NCI-H1105 treated with DMSO at 0.1 percent for 48 hours (cell line): ENCODE measurements at regions not wholly inside any gene's neighbourhood (a gene's known extent, or its start where the extent isn't known, plus 50 kb on each side); places are given as distances from the start of the nearest gene placed in this dataset.
A peak's percentile ranks its signal among the peaks of the same experiment; 100 is the strongest.

Experiments
- DNase-seq: peaks from one replicate; lab custom pipeline; 2025; lab: John Stamatoyannopoulos, UW

DNA sequence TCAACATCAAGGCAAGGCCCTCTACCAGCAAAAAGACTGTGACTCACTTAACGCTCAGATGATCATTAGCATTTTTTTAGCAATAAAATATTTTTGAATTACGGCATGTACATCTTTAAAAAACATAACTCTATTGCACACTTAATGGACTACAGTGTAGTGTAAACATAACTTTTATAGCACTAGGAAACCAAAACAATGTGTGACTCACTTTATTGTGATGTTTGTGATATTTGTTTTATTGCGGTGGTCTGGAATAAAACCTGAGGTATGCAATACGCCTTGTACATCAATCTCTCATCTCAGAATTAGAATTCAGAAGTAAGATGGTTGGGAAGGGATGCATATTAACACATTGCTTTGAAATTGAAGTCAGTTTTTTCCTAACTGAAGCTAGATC, 106.9 kb upstream of the PTCH1 start:
- DNase-seq = no peak

- DNase-seq = no peak
These were observed 104.0 kb upstream of the PTCH1 start for GRCh38 chr9:95620722-95621121.

GRCh38 chr9:95620314-95620713, 103.5 kb upstream of the PTCH1 start:
- DNase-seq = no peak

- no peak for DNase-seq
These were observed 98.5 kb upstream of the PTCH1 start for GRCh38 chr9:95615246-95615645.

- no peak for DNase-seq
These were observed 96.9 kb upstream of the PTCH1 start for GRCh38 chr9:95613670-95614069.

GRCh38 chr9:95611354-95611753, 94.6 kb upstream of the PTCH1 start:
- no peak for DNase-seq

- no peak for DNase-seq
These were observed 93.4 kb upstream of the PTCH1 start for GRCh38 chr9:95610006-95610785.

GRCh38 chr9:95609426-95609825, 92.7 kb upstream of the PTCH1 start:
- DNase-seq = no peak

- no peak for DNase-seq
These were observed 91.6 kb upstream of the PTCH1 start for GRCh38 chr9:95608341-95608740.

DNA sequence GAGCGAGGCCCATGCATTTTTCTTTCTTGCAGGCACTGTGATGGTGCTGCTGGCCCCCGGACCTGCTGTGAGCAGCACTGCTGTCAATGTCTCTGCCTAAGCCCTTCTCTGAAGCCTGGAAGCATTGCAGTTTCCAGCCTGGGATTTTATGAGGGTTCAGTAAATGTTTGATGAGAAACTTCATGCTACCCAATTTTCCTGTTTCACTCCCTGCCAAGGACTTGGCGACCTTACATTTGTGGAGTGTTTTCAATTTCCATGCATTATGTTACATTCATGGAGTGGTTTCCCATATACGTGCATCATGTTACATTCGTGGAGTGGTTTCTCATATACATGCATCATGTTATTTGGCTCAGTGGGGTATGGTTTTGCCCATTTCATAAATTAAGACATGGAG, 90.7 kb upstream of the PTCH1 start:
- no peak for DNase-seq

DNA sequence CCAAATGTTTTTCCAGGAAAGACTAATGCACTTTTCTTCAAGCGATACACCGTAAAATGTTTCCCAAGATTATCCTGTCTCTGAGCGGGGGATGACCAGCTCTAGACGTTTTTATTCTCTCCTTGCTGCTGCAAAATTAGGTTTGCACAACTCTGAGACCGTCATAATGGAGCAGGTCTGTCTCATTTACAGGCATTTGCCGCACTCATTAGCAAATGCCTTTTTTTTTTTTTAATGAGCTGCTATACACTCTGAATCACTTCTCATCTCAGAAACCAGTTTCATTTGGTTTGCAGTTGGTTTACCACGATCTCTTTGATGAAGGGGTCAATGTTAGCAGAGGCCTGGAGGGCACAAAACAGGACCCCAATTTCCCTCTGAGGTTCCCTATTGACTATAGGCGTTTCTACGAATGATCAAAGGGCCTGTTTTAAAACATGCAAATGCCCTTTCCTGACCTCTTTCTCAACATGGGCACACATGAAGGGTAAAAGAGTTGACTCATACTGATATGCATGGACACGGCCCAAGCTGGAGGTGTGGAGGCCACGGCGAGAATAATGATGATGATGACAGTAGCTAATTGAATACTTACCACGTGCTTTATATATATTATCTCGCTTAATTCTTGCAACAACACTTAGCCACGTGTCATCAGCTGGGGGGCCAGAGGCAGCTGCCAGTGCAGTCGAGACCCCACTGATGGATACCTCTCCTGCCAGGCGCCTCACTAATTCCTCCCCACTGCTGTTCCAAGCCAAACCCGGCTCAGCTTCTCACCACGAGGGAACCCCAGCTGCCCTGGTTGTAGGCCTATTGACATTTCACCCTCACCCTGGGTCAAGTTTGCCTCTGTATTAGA, 89.9 kb upstream of the PTCH1 start:
- no peak for DNase-seq

DNA sequence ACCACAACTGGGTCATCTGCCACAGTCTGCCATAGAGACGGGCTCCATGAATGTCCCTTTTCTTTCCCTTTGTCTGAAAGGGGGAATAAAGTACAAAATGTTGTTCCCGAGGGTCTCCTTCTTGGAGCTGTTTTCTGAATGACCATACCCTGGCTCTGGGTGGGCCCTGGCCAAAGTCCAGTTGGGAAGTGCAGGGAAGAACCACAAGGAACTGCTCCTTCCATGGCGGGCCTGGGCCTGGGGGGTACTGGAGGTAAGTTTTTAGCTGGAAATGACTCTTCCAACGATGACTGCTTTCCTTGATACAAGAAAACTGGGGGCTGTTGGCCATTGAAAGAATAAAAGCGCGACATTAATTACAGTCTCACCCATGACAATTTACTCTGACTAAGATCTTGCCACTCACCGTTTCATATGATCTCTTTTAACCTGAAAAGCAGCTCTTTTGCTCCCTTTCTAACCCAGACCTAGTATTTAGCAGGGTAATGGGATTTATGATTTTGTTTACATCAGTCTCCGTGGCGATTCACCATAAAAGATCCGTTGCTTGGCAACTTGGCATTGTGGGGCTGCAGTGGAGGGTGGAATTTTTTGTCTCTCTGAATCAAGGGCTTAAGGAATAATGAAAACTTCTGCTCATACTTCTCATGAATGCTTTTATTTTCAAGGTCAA, 89.2 kb upstream of the PTCH1 start:
- peak; percentile 45 for DNase-seq

DNA sequence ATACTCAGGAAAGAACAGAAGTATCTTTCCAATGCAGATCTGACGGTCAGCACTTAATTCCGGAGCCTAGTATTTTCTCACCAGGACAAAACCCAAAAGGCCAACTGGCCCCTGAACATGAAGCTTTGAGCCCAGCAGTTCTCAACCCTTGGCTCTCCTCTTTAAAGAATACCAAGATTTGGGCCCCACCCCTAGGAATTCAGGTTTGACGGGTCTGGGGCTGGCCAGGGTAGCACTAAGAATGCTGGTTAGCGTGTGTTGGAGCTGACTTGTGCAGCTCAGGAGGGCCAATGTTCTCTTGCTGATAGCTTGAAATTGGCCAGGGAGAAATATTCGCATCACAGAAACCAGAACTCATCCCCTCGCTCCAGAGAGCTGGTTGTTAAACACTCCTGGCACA, 88.3 kb upstream of the PTCH1 start:
- DNase-seq = no peak

GRCh38 chr9:95598236-95598635, 81.5 kb upstream of the PTCH1 start:
- no peak for DNase-seq

- no peak for DNase-seq
These were observed 79.0 kb upstream of the PTCH1 start for GRCh38 chr9:95595721-95596295.

DNA sequence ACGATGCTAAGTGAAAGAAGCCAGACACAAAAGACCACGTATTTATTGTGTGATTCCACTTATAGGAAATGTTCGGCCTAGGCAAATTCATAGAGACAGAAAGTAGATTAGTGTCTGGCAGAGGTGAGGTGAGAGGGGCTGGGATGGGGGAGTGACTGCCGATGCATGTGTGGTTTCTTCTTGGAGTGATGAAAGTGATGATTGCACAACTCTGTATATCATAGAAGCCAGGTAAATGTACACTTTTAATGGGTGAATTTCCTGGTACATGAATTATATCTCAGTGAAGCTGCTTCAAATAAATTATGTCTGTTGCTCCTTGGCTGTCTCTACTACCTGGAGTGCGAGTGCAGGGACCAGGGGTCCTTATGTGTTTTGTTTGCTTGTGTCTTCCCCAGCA, 76.2 kb upstream of the PTCH1 start:
- no peak for DNase-seq

DNA sequence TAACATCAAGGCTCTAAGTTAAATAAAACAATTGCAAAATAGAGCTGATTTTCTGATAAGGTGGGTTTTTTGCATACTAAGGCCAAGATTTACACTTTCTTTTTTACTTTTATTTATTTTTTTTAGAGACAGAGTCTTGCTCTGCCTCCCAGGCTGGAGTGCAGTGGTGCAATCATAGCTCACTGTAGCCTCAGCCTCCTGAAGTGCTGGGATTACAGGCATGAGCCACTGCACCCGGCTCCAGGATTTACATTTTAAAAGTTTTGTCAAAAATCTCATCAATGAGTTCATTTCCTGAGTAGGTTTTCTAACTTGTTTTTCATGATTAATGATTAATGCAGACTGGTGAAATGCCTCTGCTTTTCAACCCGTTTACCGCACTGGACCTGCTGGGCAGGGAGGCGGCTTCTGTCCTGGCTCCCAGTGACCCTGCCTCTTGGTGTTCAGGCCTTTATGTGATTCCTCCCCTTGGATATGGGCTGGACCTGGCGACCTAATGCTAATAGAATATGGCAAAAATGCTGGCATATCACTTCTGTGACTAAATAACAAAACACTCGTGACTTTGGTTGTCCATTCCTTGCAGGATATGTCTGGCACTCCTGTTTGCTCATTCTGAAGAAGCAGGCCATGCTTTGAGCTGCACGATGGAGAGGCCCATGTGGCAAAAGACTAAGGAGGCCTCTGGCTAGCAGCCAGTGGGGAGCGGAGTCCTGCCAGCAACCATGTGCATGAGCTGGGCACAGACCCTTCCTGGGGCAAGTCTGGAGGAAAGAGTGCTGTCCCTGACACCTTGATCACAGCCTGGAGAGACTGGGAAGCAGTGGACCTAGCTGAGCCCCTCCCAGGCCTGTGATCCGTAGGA, 72.2 kb upstream of the PTCH1 start:
- no peak for DNase-seq

DNA sequence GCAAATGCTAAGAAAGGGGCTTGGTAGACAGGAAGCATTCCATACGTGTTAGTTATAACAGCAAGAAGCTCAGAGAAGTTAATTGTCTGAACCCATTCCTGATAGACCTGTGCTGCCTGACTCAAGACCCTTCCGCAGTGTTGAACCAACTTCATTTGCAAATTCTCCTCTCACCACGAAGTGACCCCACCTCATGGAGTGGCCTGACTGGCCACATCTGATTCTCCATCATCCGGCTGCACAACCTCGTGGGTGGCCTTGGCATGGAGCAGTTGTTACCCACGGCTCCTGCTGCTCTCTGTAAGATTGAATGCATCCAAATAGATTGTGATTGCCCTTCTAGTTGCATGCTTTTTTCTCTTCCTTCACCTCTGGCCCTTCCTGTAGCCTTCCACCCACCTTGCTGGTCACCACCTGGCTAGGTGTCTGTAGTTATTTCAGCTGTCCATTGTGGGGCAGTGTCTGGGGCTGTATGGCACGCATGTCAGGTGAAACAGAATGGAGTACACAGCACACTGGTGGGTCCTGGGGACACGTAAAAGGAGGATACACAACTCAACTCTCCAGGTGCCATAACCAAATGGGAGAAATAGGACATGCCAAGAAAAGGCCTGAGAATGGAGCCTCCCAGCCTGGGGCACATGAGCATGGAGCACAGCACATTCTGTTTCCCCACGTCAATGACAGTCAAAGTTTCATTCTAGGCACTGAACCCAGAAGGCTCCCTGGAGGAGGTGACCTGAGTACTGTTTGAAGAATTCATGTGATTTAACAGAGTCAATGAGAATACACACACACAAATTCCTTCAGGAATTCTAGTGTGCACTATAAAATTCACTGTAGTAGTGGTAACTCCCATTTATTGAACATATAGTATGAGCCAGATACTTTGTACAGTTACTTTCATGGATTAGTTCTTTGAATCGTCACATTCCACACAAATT, 70.5 kb upstream of the PTCH1 start:
- DNase-seq = no peak

- no peak for DNase-seq
These were observed 69.6 kb upstream of the PTCH1 start for GRCh38 chr9:95586326-95586725.

DNA sequence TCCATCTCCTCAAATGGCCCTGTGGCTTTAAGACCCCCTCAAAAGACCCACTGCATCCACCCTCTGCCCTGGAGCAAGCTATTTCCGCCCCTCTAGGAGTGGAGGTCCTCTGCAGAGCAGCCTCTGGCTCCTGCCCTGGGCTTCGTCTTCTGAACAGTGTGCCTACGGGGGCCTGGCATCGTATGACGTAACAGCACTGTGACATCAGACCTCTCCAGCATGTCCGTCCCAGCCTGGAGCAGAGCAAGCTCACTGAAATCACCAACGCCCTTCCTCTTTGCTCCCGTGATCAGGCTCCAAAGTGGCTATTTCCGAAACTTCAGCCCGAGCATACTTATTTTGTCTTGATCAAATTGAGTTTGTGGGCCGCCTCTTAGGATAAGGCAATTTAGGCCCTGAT, 69.1 kb upstream of the PTCH1 start:
- no peak for DNase-seq
